ENCODE measurements at regions not wholly inside any gene's neighbourhood (a gene's known extent, or its start where the extent isn't known, plus 50 kb on each side); places are given as distances from the start of the nearest gene placed in this dataset.

DNA sequence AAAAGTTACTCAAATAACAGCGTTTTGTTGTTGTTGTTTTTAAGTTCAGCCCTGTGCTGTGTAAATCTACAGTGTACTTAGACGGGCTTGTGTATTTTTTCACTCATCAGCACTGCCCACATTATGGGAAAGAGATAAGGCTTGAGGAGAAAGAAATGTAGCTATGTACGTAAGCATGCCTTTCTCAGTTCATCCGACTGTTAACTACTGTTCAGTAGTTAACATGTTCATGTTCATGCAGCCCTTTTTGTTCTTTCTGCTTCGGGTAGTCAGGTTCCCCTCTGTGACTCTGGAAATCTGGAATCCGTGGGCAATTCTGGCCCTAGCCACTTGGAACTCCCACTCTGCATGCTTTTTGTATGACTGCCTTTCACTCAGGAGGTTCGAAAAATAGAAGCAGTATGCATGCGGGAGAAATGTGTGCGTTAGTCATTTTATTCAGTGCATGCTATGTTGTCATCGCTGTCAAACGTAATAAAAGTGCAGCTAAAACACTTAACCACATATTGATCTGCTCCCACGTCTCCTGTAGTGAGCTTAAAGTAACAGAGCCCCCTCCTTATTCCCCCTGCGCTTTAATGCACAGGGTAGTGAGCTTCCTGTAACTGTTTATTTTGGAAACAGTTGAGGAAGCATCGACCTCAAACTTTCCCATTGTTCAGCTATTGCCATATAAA lies 283.1 kb upstream of the NR2F2 start:
- TF ChIP-seq, protein P1, sequence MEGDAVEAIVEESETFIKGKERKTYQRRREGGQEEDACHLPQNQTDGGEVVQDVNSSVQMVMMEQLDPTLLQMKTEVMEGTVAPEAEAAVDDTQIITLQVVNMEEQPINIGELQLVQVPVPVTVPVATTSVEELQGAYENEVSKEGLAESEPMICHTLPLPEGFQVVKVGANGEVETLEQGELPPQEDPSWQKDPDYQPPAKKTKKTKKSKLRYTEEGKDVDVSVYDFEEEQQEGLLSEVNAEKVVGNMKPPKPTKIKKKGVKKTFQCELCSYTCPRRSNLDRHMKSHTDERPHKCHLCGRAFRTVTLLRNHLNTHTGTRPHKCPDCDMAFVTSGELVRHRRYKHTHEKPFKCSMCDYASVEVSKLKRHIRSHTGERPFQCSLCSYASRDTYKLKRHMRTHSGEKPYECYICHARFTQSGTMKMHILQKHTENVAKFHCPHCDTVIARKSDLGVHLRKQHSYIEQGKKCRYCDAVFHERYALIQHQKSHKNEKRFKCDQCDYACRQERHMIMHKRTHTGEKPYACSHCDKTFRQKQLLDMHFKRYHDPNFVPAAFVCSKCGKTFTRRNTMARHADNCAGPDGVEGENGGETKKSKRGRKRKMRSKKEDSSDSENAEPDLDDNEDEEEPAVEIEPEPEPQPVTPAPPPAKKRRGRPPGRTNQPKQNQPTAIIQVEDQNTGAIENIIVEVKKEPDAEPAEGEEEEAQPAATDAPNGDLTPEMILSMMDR (optimal IDR thresholded peaks at IDR 0.05 in 1 of 3, IDR thresholded peaks at IDR 0.05 in 1 of 3, conservative IDR thresholded peaks at IDR 0.05 in 1 of 3; ENCODE audit: extremely low read depth in 1 of 3, insufficient read depth in 2 of 3, low read length in 3 of 3): no peak
- no peak for TF ChIP-seq EZH2 (IDR thresholded peaks at IDR 0.05; ENCODE audit: low read length)

Data from keratinocyte (primary cell).